Left cardiac atrium (tissue), 4 donors: ENCODE measurements at regions not wholly inside any gene's neighbourhood (a gene's known extent, or its start where the extent isn't known, plus 50 kb on each side); places are given as distances from the start of the nearest gene placed in this dataset.
"Not testable (repeated sequence)": the region's sequence is repeated elsewhere in the genome, so short reads cannot be mapped to it uniquely, and the experiment has no call there.

Experiments
- ATAC-seq, 2 donors: fragments of 200-7000 bp; cut with Tn5 transposase; one replicate each; pipeline ENCODE4 v1.9.1; 2020; ENCODE audit warnings: mild to moderate bottlenecking in 2 of 2, moderate library complexity in 2 of 2
- DNase-seq: peaks from one replicate; pipeline ENCODE4 v3.0.0-alpha.2; 2020
- intact Hi-C, 2 donors: fragments of 100-400 bp; cut with DNase I; formaldehyde crosslinking; loops; one replicate each; pipeline versions ENCODE4 v1.14.1 to v1.15.1; 2022 to 2023
- donor health status: DM: no; HTN: yes; CAD: no.
- donor health status: DM: no; HTN: yes; CAD: no; lungs with severe emphysema.
- donor health status: DM: yes; HTN: yes; CAD: no.
- donor health status: Dilated cardiomyopathy.

DNA sequence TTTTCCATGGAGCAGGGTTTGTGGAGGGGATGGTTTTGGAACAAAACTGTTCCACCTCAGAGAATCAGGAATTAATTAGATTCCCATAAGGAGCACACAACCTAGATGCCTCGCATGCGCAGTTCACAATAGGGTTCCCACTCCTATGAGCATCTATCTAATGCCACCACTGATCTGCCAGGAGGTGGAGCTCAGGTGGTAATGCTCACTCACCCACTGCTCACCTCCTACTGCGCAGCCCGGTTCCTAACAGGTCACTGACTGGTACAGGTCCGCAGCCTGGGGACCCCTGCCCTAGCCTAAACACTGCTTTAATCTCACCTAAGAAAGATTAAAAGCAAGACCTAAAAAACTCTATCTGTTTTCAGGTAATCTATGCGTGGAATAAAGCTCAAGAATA is 553.0 kb downstream of the JRKL start:
- ATAC-seq: no peak
- no peak for DNase-seq
- intact Hi-C loops: no loop called here

DNA sequence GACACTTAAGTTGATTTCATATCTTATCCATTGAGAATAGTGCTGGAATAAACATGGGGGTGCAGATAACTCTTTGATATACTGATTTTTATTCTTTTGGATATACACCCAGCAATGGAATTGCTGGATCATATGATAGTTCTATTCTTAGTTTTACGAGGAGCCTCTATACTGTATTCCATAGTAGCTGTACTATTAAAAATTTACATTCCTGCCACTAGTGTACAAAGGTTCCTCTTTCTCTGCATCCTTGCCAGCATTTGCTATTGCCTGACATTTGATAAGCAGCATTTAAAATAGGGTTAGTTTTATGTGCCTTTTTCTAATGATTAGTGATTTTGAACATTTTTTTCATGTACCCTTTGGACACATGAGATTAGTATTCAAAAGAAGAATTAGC is 554.2 kb downstream of the JRKL start:
- DNase-seq (no peak), ATAC-seq (no peak)
- intact Hi-C loops: no loop called here

DNA sequence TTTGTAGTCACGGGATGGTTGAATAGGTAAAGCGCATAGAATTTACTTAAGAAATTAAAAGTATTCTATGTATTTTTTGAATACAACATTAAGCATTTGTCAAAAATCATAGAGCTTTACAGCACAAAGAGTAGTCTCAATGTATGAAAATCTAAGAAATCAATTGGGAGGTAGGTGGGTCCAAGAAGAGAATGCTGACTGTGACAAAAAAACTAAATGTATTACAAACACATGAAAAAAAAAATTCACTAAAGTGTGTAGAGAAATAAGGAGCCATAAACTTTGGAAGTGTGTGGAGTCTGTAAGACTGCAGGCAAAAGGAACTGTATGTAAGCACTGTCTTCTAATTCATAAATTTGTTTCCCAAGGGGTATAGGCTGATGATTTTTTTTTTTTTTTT is 558.3 kb downstream of the JRKL start:
- ATAC-seq: no peak
- no peak for DNase-seq
- intact Hi-C loops: no loop called here

DNA sequence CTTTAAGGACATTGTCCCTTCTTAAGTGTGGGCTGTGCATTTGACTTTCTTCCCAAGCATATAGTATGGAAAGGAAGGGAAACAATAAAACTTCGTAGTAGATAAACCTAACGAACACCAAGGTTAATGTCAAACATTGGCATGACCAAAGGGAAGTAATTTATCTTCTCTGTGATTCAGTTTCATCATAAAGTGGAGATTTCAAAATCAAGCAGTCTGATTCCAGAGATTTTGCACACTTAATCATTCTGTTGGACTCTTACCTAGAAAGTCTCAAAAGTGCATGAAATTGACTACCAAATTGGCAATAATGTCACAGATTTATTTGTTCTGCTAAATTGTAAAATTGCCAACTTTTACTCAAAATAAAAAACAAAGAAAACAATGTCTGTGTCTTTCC is 559.7 kb downstream of the JRKL start:
- no peak for DNase-seq

DNA sequence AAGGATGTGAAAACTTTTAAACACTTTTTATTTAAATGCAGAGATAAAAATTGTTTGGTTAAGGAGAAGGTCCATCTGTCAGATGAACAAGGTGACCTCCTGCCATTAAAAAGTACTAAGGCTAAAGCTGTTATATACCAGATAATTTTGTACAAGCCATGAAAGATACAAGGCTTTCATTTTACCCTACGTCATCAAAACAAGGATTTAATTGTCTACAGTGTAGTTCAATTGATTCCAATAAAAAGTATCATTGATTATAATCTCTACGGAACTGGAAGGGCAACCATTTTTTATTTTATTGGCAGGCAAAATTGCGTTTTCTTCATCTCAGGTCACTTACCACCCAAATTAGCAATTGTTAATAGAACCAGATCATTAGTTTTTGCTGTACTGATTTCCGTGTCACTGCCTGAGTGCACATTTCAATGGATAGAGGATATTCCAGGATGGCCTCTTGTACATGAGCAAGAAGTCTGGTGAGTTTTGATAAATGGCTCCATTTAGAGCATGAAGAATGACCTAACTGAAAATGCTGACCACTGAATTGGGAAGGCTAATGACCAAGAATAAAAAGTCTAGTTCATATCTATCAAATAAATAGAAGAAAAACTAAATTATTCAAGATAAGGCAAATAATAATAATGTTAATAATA is 564.9 kb downstream of the JRKL start:
- intact Hi-C loops: no loop called here
- no peak for ATAC-seq
- no peak for DNase-seq

More for the DNA sequence above, 559.7 kb downstream of the JRKL start:
- ATAC-seq: no peak
- intact Hi-C loops: no loop called here

DNA sequence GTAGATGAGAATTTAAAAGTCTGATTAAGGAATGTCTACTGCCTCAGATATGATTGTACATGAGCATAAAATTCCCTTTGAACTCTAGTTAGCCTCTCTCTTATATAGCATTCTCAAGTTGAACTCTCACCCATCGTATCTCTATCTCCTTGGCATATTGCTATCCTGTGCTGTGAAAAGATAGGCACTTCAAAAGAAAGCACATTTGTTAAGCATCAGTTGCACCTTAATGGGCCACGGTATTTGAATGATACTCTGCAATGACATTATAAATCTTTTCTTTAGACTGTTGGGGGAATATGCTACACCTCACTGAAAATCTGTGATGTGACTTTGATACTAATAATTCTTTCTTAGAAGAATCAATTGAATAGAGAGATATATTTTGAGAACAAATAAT is 570.7 kb downstream of the JRKL start:
- intact Hi-C loops: no loop called here
- DNase-seq: no peak
- no peak for ATAC-seq

DNA sequence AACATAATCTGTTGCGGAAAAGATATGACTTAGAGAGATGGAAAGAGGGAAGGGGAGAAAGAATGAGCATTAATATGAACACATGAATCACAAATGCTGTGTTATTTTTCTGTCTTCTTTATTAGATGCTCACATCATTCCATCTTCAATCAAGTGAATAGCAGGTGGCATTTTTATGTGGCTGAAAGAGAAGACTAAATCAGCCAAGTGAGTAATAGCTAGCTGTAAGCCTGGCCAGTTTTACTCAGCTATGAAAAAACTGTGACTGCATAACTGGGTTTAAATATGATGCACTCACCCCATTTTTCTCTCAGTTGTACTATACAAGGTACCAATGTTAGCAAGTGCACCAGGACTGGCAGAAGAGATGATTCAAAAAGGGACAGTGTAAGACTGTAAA is 571.1 kb downstream of the JRKL start:
- ATAC-seq: no peak
- DNase-seq: no peak
- intact Hi-C loops: no loop called here

DNA sequence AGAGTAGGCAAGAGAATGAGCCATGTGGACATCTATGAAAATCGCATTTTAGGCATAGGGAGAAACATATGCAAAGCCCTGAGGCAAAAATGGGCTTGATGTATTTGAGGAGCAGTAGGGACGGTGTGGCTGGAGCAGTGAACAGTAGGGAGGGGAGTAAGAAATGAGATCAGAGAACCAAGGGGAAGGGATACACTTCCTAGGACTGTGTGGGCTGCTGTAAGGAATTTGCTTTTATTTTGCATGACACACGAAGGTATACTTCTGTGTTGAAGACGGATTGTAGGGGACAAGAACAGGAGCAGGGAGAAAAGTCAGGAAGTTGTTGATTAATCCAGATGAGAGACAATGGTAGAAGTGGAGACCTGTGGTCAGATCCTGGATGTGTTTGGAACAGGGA is 572.1 kb downstream of the JRKL start:
- DNase-seq: no peak
- intact Hi-C loops: no loop called here
- no peak for ATAC-seq

DNA sequence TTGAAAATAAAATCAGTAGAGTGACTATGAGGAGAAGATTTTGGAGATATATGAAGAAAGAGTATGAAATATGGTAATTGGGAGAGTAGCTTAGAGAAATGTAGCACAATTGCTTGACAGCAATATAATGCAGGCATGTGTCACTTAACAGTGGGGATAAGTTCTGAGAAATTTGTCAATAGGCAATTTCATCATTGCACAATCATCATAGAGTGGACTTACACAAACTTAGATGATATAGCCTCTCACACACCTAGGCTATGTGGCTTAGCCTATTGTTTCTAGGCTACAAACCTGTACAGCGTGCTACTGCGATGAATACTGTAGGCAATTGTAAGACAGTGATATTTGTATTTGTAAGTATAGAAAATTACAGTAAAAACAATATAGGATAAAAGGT is 573.6 kb downstream of the JRKL start:
- DNase-seq (no peak), ATAC-seq (no peak)
- intact Hi-C loops: no loop called here

DNA sequence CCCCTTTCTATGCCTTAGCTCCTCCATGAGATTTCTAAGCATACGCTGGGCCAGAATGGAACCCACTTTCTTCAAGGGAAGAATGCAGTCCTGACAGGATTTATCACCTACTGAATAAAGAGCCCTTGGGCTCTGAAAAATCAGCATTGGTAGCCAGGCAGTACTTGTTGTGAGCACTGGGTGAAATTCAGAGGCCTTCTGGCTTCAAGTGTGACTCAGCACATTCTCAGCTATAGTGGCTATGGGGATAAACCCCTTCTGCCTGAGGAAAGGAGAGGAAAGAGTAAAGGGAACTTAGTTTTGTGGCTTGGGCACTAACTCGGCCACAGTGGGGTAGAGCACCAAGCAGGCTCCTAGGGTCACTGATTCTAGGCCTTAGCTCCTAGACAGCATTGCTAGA is 574.8 kb downstream of the JRKL start:
- ATAC-seq (no peak), DNase-seq (no peak)
- intact Hi-C loops: no loop called here

DNA sequence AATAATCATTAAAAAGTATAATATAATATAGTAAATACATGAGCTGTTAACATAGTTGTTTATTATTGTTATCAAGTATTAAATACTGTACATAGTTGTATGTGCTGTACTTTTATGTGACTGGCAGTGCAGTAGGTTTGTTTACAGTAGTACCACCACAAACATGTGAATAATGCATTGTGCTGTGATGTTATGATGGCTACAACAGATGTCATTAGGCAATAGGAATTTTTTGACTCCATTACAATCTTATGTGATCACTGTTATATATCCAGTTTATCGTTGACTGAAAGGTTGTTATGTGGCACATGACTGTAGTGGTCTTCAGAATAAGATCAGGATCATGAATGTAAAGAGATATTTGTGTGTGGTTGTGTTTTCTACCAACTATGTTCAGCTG is 577.8 kb downstream of the JRKL start:
- ATAC-seq: no peak
- DNase-seq: no peak
- intact Hi-C loops: no loop called here

DNA sequence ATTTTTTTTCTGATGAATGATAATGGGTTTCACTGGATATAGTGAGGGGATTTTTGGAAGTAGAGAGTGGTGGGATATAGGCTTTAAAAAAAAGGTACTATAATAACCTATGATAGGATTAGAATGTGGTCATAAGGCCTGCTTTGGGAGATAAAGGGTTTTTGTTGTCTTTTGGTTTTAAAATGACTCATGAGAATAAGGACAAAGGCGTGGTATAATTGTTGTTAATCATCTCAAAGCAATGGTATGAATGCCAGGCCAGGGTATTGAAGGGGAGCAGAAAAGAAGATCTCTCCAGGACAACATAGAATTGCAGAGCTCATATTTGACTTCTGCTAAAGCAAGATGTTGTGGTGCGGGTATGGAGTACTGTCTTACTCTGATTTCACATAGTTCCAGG is 579.4 kb downstream of the JRKL start:
- intact Hi-C loops: no loop called here
- DNase-seq (no peak), ATAC-seq (no peak)

DNA sequence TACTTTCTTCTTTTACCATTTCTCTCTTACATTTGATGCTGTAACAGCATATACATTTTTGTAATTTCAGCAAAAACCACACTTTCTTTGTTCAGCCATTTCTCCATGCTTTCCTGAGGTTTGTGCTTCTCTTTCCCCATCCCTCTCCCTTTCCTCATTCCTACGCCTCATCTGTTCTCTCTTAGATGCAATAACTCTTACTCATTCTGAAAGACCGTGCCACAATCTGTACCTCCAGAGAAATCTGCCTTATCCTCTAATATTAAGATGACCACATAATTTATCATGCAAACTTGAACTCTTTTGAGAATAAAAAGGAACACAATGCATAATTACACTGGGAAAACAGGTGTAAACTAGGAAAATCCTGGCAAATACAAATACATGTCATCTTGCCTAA is 588.9 kb downstream of the JRKL start:
- ATAC-seq: no peak
- DNase-seq: no peak
- intact Hi-C loops: loop anchor here in 1 of 2 donors (10.0 kb wide), 1 partner anchor 56 kb away; no protein-coding TSS in a partner anchor

DNA sequence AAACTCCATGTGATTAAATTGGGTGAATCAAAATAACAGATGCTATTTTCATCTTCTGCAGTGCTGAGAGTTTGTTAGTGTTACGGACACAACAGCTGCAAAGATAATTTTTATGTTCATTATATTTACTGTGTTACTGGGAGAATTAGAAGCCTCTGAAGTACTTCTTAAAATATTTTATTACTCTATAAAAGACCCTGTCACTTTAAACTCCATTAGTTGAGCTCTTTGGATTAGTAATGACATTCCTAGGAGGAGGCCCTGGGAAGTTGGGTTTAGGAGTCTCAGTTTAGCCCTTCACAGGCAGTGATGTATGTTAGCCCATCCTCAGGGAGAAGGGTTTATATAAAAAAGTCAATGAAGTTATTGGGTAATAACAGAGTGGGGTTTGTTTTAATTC is 596.7 kb downstream of the JRKL start:
- no peak for DNase-seq
- no peak for ATAC-seq
- intact Hi-C loops: no loop called here

DNA sequence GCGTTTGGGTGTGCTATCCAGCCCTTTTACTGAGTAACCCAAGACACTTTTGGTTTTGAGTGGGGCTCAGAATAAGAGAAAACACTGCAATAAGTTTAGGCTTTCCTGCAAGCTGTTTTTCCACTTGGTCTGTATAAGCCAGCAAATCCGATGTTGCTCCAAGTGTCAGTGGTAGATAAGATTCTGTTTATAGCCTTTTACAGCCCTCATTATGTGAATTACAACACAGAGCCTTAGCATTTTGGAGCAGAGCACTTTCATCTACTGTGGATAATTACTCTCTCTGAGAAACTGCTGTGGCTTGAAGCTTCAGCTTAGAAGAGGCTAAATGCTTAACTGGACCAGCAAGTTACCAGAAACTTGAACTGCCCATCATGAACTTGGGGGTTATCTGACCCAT is 601.1 kb downstream of the JRKL start:
- ATAC-seq: no peak
- DNase-seq: no peak
- intact Hi-C loops: no loop called here

DNA sequence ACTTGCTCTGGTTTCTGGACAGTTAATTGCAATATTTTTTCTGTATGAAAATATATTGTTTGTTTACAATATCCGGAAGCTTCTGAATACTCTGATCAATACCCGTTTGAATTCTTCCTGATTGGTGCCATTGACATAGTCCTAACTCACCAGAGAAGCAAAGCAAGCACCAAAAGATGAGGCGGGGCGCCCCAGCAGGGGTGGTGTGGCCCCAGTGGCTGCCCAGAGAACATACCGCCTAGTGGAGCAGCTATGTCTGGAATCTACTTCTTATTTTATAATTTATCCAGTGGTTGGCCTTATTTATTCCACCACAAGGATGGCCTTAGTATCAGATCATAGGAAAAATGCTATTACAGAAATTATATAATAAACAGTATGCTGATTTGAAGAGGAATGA is 610.7 kb downstream of the JRKL start:
- intact Hi-C loops: no loop called here
- ATAC-seq: no peak
- DNase-seq: no peak

DNA sequence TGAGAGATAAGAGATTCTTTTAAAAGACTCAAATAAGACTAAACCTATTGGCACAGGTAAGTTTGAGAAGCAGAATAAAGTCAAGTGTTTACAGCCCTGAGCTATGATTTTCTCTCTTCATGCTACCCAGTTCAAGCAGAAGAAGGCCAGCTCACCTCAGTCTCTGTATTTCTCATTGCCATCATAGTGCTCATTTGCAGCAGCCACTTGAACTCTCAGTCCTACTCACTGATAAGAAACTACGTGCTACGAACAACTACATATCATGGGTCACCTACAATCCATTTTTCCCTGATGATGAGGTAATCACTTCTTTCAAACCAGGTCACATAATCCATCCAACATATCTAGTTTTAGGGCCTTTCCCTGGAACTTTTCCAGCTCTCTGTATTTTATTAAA is 617.5 kb downstream of the JRKL start:
- DNase-seq (no peak), ATAC-seq (peak in 1 of 2 donors; percentile 26)
- intact Hi-C loops: no loop called here

DNA sequence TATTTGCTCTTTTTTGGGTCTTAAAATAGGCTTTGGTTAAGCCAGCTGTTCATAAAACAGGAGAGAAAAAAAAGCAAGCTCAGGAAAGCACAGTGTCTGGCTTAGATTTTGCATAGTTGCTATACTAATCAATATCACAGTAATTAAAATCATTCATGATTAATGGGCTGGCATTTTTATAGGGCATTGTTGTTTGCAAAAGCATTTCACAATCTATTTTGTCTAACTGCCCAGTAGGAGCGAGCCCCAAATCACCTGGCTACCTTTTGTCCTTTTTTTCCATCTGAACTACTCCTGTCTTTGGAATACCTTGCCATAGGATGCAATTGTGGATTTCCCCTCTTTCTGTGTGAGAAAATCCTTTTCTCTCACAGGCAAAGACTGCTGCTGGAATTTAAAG is 619.8 kb downstream of the JRKL start:
- DNase-seq (no peak), ATAC-seq (no peak)
- intact Hi-C loops: no loop called here

DNA sequence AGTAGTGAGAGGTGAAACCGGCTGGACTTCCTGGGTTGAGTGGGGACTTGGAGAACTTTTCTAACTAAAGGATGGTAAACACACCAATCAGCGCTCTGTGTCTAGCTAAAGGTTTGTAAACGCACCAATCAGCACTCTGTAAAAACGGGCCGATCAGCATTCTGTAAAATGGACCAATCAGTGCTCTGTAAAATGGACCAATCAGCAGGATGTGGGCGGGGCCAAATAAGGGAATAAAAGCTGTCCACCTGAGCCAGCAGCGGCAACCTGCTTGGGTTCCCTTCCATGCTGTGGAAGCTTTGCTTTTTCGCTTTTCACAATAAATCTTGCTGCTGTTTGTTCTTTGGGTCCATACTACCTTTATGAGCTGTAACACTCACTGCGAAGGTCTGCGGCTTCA is 621.2 kb downstream of the JRKL start:
- intact Hi-C loops, DNase-seq: not testable (repeated sequence)

DNA sequence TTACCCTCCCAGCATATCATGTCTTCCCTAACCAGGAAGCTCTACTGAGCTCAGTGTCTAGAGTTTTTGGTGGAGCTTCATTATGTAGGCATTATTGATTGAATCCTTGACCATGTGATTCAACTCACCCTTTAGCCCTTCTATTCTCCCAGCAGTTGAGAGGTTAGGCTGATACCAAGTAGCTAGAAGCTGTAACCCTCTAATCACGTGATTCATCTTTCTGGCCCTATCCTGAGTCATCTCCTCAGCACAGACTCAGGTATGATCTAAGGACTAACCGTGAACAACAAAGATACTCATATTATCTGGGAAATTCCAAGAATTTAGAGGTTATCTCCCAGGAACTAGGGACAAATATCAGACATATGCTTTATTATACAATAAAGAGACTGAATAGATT is 625.5 kb downstream of the JRKL start:
- DNase-seq (no peak), ATAC-seq (no peak)
- intact Hi-C loops: no loop called here

More for the DNA sequence above, 621.2 kb downstream of the JRKL start:
- ATAC-seq: not testable (repeated sequence)

DNA sequence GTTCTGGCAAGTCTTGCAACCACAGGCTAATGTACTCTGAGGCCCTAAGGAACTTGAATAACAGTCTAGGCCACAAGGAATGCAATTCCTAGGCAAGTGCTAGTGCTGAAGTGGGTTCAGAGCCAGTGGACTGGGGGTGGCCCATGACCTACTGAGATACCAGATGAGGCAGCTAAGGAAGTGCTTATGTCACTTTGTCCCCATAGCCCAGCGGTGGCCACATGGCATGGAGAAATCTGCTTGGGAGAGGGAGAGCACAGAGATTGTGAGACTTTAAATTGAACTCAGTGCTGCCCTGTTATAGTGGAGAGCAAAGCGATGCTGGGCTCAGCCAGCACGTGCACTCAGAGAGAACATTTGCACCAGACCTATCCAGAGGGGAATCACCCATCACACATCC is 629.5 kb downstream of the JRKL start:
- DNase-seq: no peak
- no peak for ATAC-seq
- intact Hi-C loops: no loop called here

DNA sequence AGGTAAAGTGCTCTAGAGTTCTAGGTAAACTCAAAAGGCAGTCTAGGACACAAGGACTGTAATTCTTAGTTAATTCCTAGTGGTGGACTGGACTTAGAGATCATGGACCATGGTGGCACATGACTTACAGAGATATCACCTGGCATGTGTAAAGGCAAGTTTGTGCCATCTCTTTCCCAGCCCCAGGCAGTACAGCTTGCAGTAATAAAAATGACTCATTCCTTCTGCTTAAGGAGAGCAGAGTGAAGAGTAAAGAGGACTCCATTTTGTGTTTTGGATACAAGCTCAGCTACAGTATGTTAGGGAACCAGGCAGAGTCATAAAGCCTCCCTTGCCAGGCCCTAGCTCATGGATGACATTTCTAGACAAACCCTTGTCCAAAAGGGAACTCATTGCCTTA is 629.9 kb downstream of the JRKL start:
- intact Hi-C loops: no loop called here
- ATAC-seq: no peak

More for the DNA sequence above, 629.9 kb downstream of the JRKL start:
- no peak for DNase-seq
